RWPE1 (cell line): ENCODE measurements at regions not wholly inside any gene's neighbourhood (a gene's known extent, or its start where the extent isn't known, plus 50 kb on each side); places are given as distances from the start of the nearest gene placed in this dataset.

ENCODE experiments used
- CTCF ChIA-PET: fragments of 350-600 bp; sonication (Branson Sonifier 250); formaldehyde crosslinking; extraction: SDS; loops from one replicate; lab custom pipeline; 2021; lab: Yijun Ruan, JAX
- POLR2A ChIA-PET: fragments of 400-600 bp; formaldehyde crosslinking; extraction: SDS; loops from one replicate; lab custom pipeline; 2020; ENCODE audit warnings: antibody characterized with exemption; ENCODE audit not compliant: low non-redundant PET; lab: Yijun Ruan, JAX
- DNase-seq: peaks from one replicate; pipeline ENCODE4 v3.0.0; 2012; ENCODE audit warnings: low spot score
- H3K27ac ChIP-seq: fragments of 450-650 bp; 2 replicates; pipeline ENCODE4 v1.5.1; 2017
- TF ChIP-seq, protein P1 (sequence below): fragments of 450-650 bp; conservative IDR thresholded peaks from 2 replicates; pipeline ENCODE4 v1.5.1; 2017; ENCODE audit warnings: low read depth, mild to moderate bottlenecking

DNA sequence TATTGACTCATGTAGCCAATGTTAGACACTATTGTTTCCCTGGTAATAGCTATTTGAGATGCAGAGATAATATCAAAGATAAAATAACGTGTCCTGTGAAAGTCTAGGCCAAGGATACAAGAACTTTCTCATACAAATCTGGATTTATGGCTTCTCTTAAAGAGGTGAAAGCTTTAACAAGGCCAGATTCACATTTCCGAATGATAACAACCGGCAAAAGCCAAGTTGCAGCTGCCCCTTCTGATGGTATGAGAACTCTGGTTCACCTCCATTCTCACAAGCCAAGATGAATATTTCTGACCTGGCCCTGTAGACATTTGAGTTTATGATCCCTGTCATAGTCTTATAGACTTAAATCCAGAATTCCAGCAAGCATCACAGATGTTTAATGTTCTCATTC is 230.4 kb upstream of the ZC3H12C start:
- no peak overlapping the region for H3K27ac ChIP-seq
- CTCF ChIA-PET, result no interaction called here
- DNase-seq, result no peak
- TF ChIP-seq, protein P1, sequence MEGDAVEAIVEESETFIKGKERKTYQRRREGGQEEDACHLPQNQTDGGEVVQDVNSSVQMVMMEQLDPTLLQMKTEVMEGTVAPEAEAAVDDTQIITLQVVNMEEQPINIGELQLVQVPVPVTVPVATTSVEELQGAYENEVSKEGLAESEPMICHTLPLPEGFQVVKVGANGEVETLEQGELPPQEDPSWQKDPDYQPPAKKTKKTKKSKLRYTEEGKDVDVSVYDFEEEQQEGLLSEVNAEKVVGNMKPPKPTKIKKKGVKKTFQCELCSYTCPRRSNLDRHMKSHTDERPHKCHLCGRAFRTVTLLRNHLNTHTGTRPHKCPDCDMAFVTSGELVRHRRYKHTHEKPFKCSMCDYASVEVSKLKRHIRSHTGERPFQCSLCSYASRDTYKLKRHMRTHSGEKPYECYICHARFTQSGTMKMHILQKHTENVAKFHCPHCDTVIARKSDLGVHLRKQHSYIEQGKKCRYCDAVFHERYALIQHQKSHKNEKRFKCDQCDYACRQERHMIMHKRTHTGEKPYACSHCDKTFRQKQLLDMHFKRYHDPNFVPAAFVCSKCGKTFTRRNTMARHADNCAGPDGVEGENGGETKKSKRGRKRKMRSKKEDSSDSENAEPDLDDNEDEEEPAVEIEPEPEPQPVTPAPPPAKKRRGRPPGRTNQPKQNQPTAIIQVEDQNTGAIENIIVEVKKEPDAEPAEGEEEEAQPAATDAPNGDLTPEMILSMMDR, result no peak
- POLR2A ChIA-PET, result no interaction called here

DNA sequence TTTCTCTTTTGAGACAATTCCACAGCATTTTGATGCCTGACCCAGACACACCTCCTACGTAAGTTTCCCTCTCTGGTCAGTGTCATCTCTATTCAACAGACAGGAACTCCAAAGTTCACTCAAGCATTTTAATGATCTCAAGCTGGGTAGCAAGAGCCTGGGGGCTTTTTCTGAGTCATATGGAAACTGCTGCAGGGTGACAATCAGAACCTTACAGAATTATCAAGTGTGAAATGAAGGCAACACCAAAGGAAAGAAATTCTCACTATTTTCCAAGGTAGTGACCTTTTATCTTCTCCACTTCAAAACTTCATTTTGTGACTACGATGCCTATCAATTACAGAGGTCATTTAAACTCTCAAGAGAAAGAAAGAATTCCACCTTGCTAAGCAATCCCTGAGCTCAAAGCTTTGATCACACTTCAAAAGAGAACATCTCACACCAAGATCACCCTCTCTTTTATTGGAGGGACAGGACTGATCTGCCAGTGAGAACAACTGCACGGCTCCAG is 229.0 kb upstream of the ZC3H12C start:
- DNase-seq, result no peak
- ChIA-PET CTCF (interaction anchor here (0.5 to 0.7 kb wide), 2 partner anchors 11 to 14 kb away, joined by 3 to 4 read pairs; no protein-coding TSS in a partner anchor), POLR2A (interaction anchor here (0.7 kb wide), 1 partner anchor 1338 kb away, joined by 3 read pairs; no protein-coding TSS in a partner anchor)
- H3K27ac ChIP-seq, result no peak overlapping the region
- TF ChIP-seq, protein P1, result no peak

DNA sequence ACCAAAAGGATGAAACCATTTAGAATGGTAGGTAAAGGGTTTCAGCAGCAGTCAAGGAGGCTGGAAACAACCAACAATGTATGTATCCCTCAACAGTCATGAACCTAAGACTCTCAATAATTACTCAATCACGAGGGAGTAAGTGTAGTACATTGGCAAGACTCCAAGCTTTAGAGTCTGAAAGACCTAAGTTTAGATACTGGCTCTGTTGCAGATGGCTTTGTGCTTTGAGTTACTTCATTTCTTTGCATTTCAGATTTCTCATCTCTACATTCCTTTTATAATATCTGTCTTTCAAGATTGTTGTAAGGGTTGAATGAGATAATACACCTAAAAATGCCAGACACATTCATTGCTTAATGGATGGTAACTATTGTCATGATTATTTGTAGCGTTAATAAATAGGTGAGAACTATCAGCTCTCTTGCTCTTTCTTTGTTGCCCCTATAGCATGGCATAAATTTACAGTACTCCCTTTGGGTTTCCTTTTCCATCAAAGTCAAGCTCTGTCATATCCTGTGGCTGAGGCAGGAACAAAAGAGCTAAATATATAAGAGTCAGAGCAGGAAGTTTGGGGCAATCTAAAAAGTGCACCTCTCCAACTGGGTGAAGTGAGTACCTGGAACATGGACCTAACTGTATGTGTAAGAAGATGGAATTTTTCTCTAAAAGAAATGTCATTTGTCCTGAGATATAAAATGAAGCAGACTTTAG is 228.2 kb upstream of the ZC3H12C start:
- H3K27ac ChIP-seq, result no peak overlapping the region
- TF ChIP-seq, protein P1, result no peak
- CTCF ChIA-PET, result no interaction called here
- DNase-seq, result no peak
- POLR2A ChIA-PET, result interaction anchor here (0.7 kb wide), 1 partner anchor 1337 kb away, joined by 3 read pairs; no protein-coding TSS in a partner anchor

DNA sequence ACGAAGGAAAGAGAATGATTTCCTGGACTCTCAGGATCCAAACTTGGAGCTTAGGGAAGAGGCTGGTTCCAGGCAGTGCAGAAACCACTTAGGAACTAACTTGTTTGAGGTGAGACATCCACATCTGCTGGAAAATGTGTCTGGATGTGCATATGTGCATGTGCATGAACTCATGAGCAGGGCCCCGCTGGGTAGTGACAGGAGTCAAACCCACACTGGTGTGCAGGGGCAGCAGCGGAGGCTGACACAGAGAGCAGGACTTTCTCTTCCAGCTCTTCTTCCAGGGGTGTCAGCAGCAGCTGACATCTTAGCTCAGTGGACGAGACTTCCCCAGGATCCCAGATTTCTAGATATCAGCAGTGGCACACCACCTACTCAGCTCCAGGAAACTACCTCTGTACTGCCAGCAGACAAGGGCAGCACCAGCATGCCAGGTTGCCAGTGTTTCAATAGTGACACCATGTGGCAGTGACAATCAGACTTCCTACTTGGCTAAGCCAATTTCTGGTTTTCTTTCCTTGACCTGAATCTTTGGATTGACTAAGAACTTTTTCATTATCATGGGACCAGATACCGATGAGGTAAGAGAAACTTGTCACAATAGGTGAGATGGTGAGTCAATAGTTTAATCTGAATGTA is 227.5 kb upstream of the ZC3H12C start:
- TF ChIP-seq, protein P1, result no peak
- CTCF ChIA-PET, result no interaction called here
- no peak overlapping the region for H3K27ac ChIP-seq
- POLR2A ChIA-PET, result no interaction called here
- DNase-seq, result no peak

DNA sequence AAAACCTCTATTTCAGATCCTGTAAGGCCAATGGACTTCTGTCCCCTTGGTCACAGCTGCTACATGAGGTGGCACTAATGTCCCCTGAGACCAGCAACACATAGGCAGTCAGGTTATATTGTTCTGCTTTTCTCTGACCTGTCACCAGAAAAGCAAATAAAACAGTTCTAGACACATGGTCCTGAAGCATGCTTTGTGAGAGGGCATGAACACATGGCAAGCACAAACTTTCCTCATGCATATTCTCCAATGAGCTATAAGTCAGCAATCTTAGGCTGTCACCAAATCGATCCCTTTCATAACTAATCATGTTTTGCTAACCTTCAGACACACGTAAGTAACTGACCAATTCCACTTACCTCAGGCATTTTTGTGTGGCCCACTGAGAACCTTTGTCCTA is 225.4 kb upstream of the ZC3H12C start:
- DNase-seq, result no peak
- TF ChIP-seq, protein P1, result no peak
- POLR2A ChIA-PET, result no interaction called here
- CTCF ChIA-PET, result no interaction called here
- H3K27ac ChIP-seq, result no peak overlapping the region

DNA sequence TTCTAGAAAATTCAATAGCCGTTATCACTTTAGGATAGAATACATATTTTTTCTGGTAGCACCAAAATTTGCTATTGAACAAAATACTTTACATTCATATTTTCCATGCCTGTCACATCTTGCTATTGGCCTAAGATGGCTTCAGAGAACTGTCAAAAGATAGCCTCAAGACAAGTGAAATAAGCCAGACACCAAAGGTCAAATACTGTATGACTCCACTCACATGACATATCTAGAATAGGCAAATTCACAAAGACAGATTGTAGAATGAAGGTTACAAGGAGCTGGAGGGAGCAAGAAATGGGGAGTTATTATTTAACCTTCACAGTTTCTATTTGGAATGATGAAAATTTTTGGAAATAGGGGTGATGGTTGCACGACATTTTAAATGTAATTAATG is 223.7 kb upstream of the ZC3H12C start:
- no peak for DNase-seq
- ChIA-PET CTCF (interaction anchor here (0.5 to 0.7 kb wide), 2 partner anchors 173 to 516 kb away, joined by 3 read pairs; no protein-coding TSS in a partner anchor), POLR2A (no interaction called here)
- H3K27ac ChIP-seq, result no peak overlapping the region
- TF ChIP-seq, protein P1, result no peak
